Adrenal gland (tissue), 5 donors: ENCODE measurements at regions not wholly inside any gene's neighbourhood (a gene's known extent, or its start where the extent isn't known, plus 50 kb on each side); places are given as distances from the start of the nearest gene placed in this dataset.

ENCODE experiments used
- POLR2A ChIP-seq, 2 donors: fragments of 450-650 bp; IDR thresholded peaks; one replicate each; pipeline ENCODE4 v1.6.1; 2017; ENCODE audit warnings: antibody characterized with exemption in 2 of 2, mild to moderate bottlenecking in 2 of 2, moderate library complexity in 1 of 2
- TF ChIP-seq, protein P1 (sequence below), 6 experiments: fragments of 450-650 bp in 4 of 6; fragments of 200-600 bp in 2 of 6; sonication (generic) in 1 of 6; IDR thresholded peaks; 1 replicate in 5 of 6; 2 replicates in 1 of 6; pipeline versions ENCODE4 v1.5.1 to v1.8.0; 2016 to 2021; ENCODE audit warnings: antibody characterized with exemption in 6 of 6, mild to moderate bottlenecking in 2 of 6, moderate library complexity in 1 of 6
- donor health status: DM: no; HTN: no; CAD: no.

DNA sequence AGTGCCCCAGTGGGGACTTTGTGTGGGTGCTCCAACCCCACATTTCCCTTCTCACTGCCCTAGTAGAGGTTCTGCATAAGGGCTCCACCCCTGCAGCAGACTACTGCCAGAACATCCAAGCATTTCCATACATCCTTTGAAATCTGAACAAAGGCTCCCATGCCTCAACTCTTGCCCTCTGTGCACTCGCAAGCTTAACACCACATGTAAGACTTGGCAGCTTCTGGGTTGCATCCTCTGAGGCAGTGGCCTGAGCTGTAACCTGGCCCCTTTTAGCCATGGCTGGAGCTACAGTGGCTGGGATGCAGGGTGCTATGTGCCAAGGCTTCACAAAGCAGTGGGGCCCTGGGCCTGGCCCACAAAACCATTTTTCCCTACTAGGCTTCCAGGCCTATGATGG lies 128.9 kb downstream of the TYW3 start:
- TF ChIP-seq, protein P1, sequence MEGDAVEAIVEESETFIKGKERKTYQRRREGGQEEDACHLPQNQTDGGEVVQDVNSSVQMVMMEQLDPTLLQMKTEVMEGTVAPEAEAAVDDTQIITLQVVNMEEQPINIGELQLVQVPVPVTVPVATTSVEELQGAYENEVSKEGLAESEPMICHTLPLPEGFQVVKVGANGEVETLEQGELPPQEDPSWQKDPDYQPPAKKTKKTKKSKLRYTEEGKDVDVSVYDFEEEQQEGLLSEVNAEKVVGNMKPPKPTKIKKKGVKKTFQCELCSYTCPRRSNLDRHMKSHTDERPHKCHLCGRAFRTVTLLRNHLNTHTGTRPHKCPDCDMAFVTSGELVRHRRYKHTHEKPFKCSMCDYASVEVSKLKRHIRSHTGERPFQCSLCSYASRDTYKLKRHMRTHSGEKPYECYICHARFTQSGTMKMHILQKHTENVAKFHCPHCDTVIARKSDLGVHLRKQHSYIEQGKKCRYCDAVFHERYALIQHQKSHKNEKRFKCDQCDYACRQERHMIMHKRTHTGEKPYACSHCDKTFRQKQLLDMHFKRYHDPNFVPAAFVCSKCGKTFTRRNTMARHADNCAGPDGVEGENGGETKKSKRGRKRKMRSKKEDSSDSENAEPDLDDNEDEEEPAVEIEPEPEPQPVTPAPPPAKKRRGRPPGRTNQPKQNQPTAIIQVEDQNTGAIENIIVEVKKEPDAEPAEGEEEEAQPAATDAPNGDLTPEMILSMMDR (IDR thresholded peaks at IDR 0.05) = no peak
- no peak for TF ChIP-seq POLR2A (IDR thresholded peaks at IDR 0.05)
